ENCODE measurements at regions not wholly inside any gene's neighbourhood (a gene's known extent, or its start where the extent isn't known, plus 50 kb on each side); places are given as distances from the start of the nearest gene placed in this dataset.
A peak's percentile ranks its signal among the peaks of the same experiment; 100 is the strongest.

- H3K4me3 ChIP-seq (ENCODE audit: low read length): no peak overlapping the region
- no peak for DNase-seq (ENCODE audit: low read depth)
- TF ChIP-seq, protein P1, sequence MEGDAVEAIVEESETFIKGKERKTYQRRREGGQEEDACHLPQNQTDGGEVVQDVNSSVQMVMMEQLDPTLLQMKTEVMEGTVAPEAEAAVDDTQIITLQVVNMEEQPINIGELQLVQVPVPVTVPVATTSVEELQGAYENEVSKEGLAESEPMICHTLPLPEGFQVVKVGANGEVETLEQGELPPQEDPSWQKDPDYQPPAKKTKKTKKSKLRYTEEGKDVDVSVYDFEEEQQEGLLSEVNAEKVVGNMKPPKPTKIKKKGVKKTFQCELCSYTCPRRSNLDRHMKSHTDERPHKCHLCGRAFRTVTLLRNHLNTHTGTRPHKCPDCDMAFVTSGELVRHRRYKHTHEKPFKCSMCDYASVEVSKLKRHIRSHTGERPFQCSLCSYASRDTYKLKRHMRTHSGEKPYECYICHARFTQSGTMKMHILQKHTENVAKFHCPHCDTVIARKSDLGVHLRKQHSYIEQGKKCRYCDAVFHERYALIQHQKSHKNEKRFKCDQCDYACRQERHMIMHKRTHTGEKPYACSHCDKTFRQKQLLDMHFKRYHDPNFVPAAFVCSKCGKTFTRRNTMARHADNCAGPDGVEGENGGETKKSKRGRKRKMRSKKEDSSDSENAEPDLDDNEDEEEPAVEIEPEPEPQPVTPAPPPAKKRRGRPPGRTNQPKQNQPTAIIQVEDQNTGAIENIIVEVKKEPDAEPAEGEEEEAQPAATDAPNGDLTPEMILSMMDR (IDR thresholded peaks at IDR 0.05; ENCODE audit: insufficient read depth, low read depth, low read length, missing control alignments): no peak
These were observed 66.8 kb upstream of the RAD23B start for GRCh38 chr9:107216329-107216728.

DNA sequence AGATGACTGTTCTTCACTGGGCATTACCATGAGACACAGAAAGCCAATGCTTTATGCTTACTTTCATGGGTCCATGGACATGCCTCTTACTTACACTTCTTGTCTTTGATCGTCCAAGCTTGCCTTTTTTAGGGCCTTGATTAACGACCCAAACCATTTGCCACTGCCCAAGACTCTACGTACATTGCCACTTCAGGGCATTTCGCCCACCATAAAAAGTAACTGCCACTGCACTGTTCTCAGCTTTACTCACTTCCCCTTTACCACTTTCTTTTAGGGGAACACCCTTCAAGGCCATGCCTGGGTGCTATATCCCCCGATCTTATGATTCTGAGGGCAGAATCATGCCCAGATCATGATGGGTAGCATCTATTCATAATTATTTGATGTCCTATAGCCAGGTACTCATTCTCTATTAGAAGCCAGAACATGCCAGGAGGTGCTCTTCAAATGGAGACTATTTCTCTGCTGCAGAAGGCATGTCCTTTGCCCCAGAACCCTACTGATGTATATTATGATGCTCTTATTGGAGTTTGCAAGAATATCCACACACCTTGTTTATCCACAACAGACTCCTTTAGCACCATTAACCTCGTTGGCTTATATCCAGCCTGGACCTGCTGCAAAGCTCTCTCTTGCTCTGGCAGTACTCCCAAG lies 64.1 kb upstream of the RAD23B start:
- TF ChIP-seq, protein P1 (IDR thresholded peaks at IDR 0.05; ENCODE audit: insufficient read depth, low read depth, low read length, missing control alignments): no peak
- no peak for DNase-seq (ENCODE audit: low read depth)

DNA sequence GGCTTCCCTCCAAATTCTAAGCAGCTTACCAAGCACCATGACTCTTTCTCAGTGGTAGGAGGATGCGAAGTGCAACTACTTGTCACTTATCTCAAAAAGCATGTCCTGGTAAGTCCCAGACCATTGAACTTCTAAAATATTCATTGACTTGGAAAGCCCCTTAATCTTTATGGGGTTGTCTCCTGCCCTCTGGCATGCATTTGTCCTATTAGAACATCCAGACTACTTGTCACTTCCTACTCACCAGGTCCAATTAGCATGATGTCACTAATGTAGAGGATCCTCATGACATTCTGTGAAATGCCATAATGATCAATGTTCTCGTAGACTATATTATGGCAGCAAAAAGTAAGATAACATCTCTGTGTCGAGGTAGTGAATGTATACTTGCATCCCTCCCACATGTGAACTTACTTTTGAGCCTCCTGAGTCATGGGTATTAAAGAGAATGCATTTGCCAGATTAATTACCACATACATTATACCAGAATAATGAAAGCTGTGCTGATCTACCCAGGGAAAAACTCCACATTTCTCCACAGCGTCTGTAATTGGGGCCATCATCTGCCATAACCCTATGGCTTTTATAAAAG lies 63.5 kb upstream of the RAD23B start:
- H3K4me3 ChIP-seq (ENCODE audit: low read length): no peak overlapping the region
- TF ChIP-seq, protein P1 (IDR thresholded peaks at IDR 0.05; ENCODE audit: insufficient read depth, low read depth, low read length, missing control alignments): no peak
- no peak for DNase-seq (ENCODE audit: low read depth)

More for the DNA sequence above, 64.1 kb upstream of the RAD23B start:
- no peak overlapping the region for H3K4me3 ChIP-seq (ENCODE audit: low read length)

DNA sequence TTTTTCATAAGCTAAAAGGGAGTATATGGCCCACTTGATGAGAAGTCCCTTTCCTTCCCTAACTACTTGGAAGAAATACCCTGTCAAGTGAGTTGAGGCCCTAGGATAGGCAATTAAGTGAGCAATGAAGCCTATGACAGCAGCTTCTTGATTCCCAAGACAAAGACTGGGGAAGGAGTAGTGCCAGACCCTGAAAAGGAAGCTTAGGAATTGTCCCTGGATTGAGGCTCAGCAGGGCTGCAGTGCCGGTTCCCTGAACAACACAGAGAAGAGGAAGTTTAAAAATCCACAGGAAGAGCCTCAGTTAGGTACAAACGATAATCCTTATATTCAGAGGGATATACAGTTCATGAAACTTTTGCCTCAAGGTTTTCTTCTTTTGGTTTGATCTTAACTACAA lies 61.8 kb upstream of the RAD23B start:
- TF ChIP-seq, protein P1 (IDR thresholded peaks at IDR 0.05; ENCODE audit: insufficient read depth, low read depth, low read length, missing control alignments): no peak
- no peak for DNase-seq (ENCODE audit: low read depth)
- H3K4me3 ChIP-seq (ENCODE audit: low read length): no peak overlapping the region

DNA sequence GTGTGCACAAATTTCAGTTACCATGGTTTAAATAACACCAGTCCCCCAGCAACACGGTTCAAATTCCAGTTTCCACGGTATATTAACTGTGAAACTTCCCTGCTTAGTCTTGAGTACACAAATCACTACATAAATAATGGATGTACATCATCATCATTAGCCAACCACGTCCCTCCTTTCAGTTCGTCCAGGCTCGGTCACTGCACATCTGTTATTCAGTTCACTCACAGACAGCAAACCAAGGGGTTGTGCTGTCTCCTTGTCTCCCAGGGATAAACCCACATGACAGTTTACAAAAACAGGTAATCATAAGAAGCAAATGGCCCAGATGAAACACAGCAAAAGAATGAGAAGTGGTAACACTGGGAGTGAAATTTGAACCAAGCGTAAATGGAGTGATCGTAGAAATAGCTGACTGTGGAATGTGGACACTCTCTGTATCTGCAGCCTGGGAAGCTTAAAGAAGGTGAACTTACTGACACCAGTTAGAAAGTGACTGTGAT lies 61.0 kb upstream of the RAD23B start:
- DNase-seq (ENCODE audit: low read depth): peak; percentile 34
- H3K4me3 ChIP-seq (ENCODE audit: low read length): no peak overlapping the region
- TF ChIP-seq, protein P1 (IDR thresholded peaks at IDR 0.05; ENCODE audit: insufficient read depth, low read depth, low read length, missing control alignments): no peak

- no peak for DNase-seq (ENCODE audit: low read depth)
- H3K4me3 ChIP-seq (ENCODE audit: low read length): no peak overlapping the region
- TF ChIP-seq, protein P1 (IDR thresholded peaks at IDR 0.05; ENCODE audit: insufficient read depth, low read depth, low read length, missing control alignments): no peak
These were observed 59.7 kb upstream of the RAD23B start for GRCh38 chr9:107223381-107223780.

All from epithelial cell of esophagus (primary cell).